ENCODE measurements at regions not wholly inside any gene's neighbourhood (a gene's known extent, or its start where the extent isn't known, plus 50 kb on each side); places are given as distances from the start of the nearest gene placed in this dataset.

- no peak overlapping the region for H3K4me3 Mint-ChIP-seq
- H3K27ac Mint-ChIP-seq: no peak overlapping the region
- H3K27me3 Mint-ChIP-seq: no peaks in the 10 kb centered on the region
- H3K9me3 Mint-ChIP-seq: no peaks in the 10 kb centered on the region
- TF ChIP-seq CTCF (conservative IDR thresholded peaks at IDR 0.05): no peak
- H3K4me1 Mint-ChIP-seq (ENCODE audit: unreplicated experiment): no peaks in the 10 kb centered on the region
- no peaks in the 10 kb centered on the region for H3K36me3 Mint-ChIP-seq
- DNase-seq (ENCODE audit: extremely low spot score, unreplicated experiment): no peak
Measured at GRCh38 chr13:68666774-68667397, 1436.8 kb upstream of the PCDH9 start.

GRCh38 chr13:68645814-68646213, 1415.7 kb upstream of the PCDH9 start:
- H3K27ac Mint-ChIP-seq: no peak overlapping the region
- no peaks in the 10 kb centered on the region for H3K27me3 Mint-ChIP-seq
- H3K4me3 Mint-ChIP-seq: no peak overlapping the region
- H3K4me1 Mint-ChIP-seq (ENCODE audit: unreplicated experiment): no peaks in the 10 kb centered on the region
- no peaks in the 10 kb centered on the region for H3K36me3 Mint-ChIP-seq
- TF ChIP-seq CTCF (conservative IDR thresholded peaks at IDR 0.05): no peak
- DNase-seq (ENCODE audit: extremely low spot score, unreplicated experiment): no peak
- H3K9me3 Mint-ChIP-seq: no peaks in the 10 kb centered on the region

- Mint-ChIP-seq H3K4me1 (ENCODE audit: unreplicated experiment) (no peaks in the 10 kb centered on the region), H3K27ac (no peak overlapping the region), H3K9me3 (no peaks in the 10 kb centered on the region), H3K4me3 (no peak overlapping the region), H3K36me3 (no peaks in the 10 kb centered on the region), H3K27me3 (no peaks in the 10 kb centered on the region)
- no peak for DNase-seq (ENCODE audit: extremely low spot score, unreplicated experiment)
- no peak for TF ChIP-seq CTCF (conservative IDR thresholded peaks at IDR 0.05)
Measured at GRCh38 chr13:68644611-68645010, 1414.5 kb upstream of the PCDH9 start.

GRCh38 chr13:68636784-68637183, 1406.6 kb upstream of the PCDH9 start:
- H3K4me3 Mint-ChIP-seq: no peak overlapping the region
- no peak for DNase-seq (ENCODE audit: extremely low spot score, unreplicated experiment)
- no peak for TF ChIP-seq CTCF (conservative IDR thresholded peaks at IDR 0.05)
- no peaks in the 10 kb centered on the region for H3K9me3 Mint-ChIP-seq
- H3K36me3 Mint-ChIP-seq: no peaks in the 10 kb centered on the region
- H3K4me1 Mint-ChIP-seq (ENCODE audit: unreplicated experiment): no peaks in the 10 kb centered on the region
- no peaks in the 10 kb centered on the region for H3K27me3 Mint-ChIP-seq
- H3K27ac Mint-ChIP-seq: no peak overlapping the region

GRCh38 chr13:68628994-68629393, 1398.9 kb upstream of the PCDH9 start:
- TF ChIP-seq CTCF (conservative IDR thresholded peaks at IDR 0.05): no peak
- Mint-ChIP-seq H3K27ac (no peak overlapping the region), H3K4me3 (no peak overlapping the region), H3K4me1 (ENCODE audit: unreplicated experiment) (no peaks in the 10 kb centered on the region), H3K36me3 (no peaks in the 10 kb centered on the region), H3K9me3 (no peaks in the 10 kb centered on the region), H3K27me3 (no peaks in the 10 kb centered on the region)
- no peak for DNase-seq (ENCODE audit: extremely low spot score, unreplicated experiment)

GRCh38 chr13:68627379-68627778, 1397.2 kb upstream of the PCDH9 start:
- DNase-seq (ENCODE audit: extremely low spot score, unreplicated experiment): no peak
- no peaks in the 10 kb centered on the region for H3K36me3 Mint-ChIP-seq
- H3K27ac Mint-ChIP-seq: no peak overlapping the region
- H3K4me1 Mint-ChIP-seq (ENCODE audit: unreplicated experiment): no peaks in the 10 kb centered on the region
- H3K27me3 Mint-ChIP-seq: no peaks in the 10 kb centered on the region
- H3K9me3 Mint-ChIP-seq: no peaks in the 10 kb centered on the region
- H3K4me3 Mint-ChIP-seq: no peak overlapping the region
- no peak for TF ChIP-seq CTCF (conservative IDR thresholded peaks at IDR 0.05)
